Endothelial cell (in vitro differentiated cells): ENCODE measurements at regions not wholly inside any gene's neighbourhood (a gene's known extent, or its start where the extent isn't known, plus 50 kb on each side); places are given as distances from the start of the nearest gene placed in this dataset.

Source experiments
- DNase-seq: peaks from one replicate; pipeline ENCODE4 v3.0.0; 2021; ENCODE audit warnings: low spot score
- H3K27ac Mint-ChIP-seq: one replicate; pipeline ENCODE4 v1.8.0; 2021; ENCODE audit warnings: mixed read lengths, inconsistent platforms; ENCODE audit not compliant: unreplicated experiment
- H3K27me3 Mint-ChIP-seq: one replicate; pipeline ENCODE4 v1.8.0; 2021; ENCODE audit warnings: mild to moderate bottlenecking, moderate library complexity, mixed read lengths, inconsistent platforms; ENCODE audit not compliant: unreplicated experiment
- H3K36me3 Mint-ChIP-seq: one replicate; pipeline ENCODE4 v1.8.0; 2021; ENCODE audit warnings: mild to moderate bottlenecking, low read depth, mixed read lengths, inconsistent platforms; ENCODE audit not compliant: unreplicated experiment
- H3K4me1 Mint-ChIP-seq: one replicate; pipeline ENCODE4 v1.8.0; 2021; ENCODE audit warnings: mild to moderate bottlenecking, mixed read lengths, inconsistent platforms; ENCODE audit not compliant: unreplicated experiment
- H3K4me3 Mint-ChIP-seq: one replicate; pipeline ENCODE4 v1.8.0; 2021; ENCODE audit warnings: mild to moderate bottlenecking, mixed read lengths, inconsistent platforms; ENCODE audit not compliant: unreplicated experiment
- H3K9me3 Mint-ChIP-seq: one replicate; pipeline ENCODE4 v1.8.0; 2021; ENCODE audit warnings: mixed read lengths, inconsistent platforms; ENCODE audit not compliant: unreplicated experiment
- CTCF ChIP-seq: fragments of 200-600 bp; sonication (generic); IDR thresholded peaks from one replicate; pipeline ENCODE4 v1.5.0; 2021; ENCODE audit warnings: antibody characterized with exemption; ENCODE audit not compliant: unreplicated experiment

- Mint-ChIP-seq H3K4me3 (no peak overlapping the region), H3K9me3 (no peaks in the 10 kb centered on the region), H3K27me3 (no peaks in the 10 kb centered on the region), H3K27ac (peak overlapping the region; percentile 39), H3K4me1 (peaks cover 17% of the 10 kb centered on the region), H3K36me3 (no peaks in the 10 kb centered on the region)
- peak; percentile 11 for DNase-seq
- no peak for TF ChIP-seq CTCF
These were observed 242.6 kb downstream of the AUH start for GRCh38 chr9:91119142-91119541.

GRCh38 chr9:91119679-91120078 lies 242.0 kb downstream of the AUH start:
- Mint-ChIP-seq H3K27ac (peak overlapping the region; percentile 39), H3K9me3 (no peaks in the 10 kb centered on the region), H3K4me1 (peaks cover 17% of the 10 kb centered on the region), H3K27me3 (no peaks in the 10 kb centered on the region), H3K36me3 (no peaks in the 10 kb centered on the region), H3K4me3 (no peak overlapping the region)
- TF ChIP-seq CTCF: no peak
- DNase-seq: no peak

GRCh38 chr9:91120200-91120599 lies 241.5 kb downstream of the AUH start:
- no peak overlapping the region for H3K27ac Mint-ChIP-seq
- H3K9me3 Mint-ChIP-seq: no peaks in the 10 kb centered on the region
- H3K4me1 Mint-ChIP-seq: peaks cover 17% of the 10 kb centered on the region
- H3K36me3 Mint-ChIP-seq: no peaks in the 10 kb centered on the region
- no peak overlapping the region for H3K4me3 Mint-ChIP-seq
- no peak for TF ChIP-seq CTCF
- no peak for DNase-seq
- no peaks in the 10 kb centered on the region for H3K27me3 Mint-ChIP-seq

- Mint-ChIP-seq H3K4me3 (no peak overlapping the region), H3K4me1 (peaks cover 17% of the 10 kb centered on the region), H3K27ac (no peak overlapping the region)
These were observed 239.0 kb downstream of the AUH start for GRCh38 chr9:91122755-91123154.

More at GRCh38 chr9:91122755-91123154, 239.0 kb downstream of the AUH start:
- Mint-ChIP-seq H3K27me3 (no peaks in the 10 kb centered on the region), H3K36me3 (no peaks in the 10 kb centered on the region), H3K9me3 (no peaks in the 10 kb centered on the region)
- DNase-seq: no peak
- TF ChIP-seq CTCF: no peak
